Lower leg skin (tissue), 4 donors: ENCODE measurements at regions not wholly inside any gene's neighbourhood (a gene's known extent, or its start where the extent isn't known, plus 50 kb on each side); places are given as distances from the start of the nearest gene placed in this dataset.
"Not testable (repeated sequence)": the region's sequence is repeated elsewhere in the genome, so short reads cannot be mapped to it uniquely, and the experiment has no call there.

Source experiments
- DNase-seq, 2 donors: peaks; one replicate each; pipeline ENCODE4 v3.0.0-alpha.2; 2019; ENCODE audit warnings: low spot score in 2 of 2
- H3K4me3 ChIP-seq: fragments of 200-600 bp; sonication (generic); 2 replicates; pipeline ENCODE4 v1.5.1; 2017; ENCODE audit warnings: mild to moderate bottlenecking, low read depth; ENCODE audit not compliant: poor library complexity, severe bottlenecking
- CTCF ChIP-seq, 3 donors: fragments of 450-650 bp; IDR thresholded peaks; one replicate each; pipeline ENCODE4 v1.5.1; 2016; ENCODE audit warnings: antibody characterized with exemption in 3 of 3, mild to moderate bottlenecking in 3 of 3, moderate library complexity in 2 of 3
- POLR2A ChIP-seq, 2 donors: fragments of 450-650 bp; IDR thresholded peaks; one replicate each; pipeline ENCODE4 v1.6.1; 2016 to 2017; ENCODE audit warnings: antibody characterized with exemption in 2 of 2, mild to moderate bottlenecking in 1 of 2, moderate library complexity in 1 of 2
- WGBS, 2 donors: methylation state at CpG; one replicate each; pipeline ENCODE4 v1.1.5; 2018; 5-methylcytosine and 5-hydroxymethylcytosine counted together
- intact Hi-C: fragments of 100-400 bp; cut with DNase I; formaldehyde crosslinking; loops from one replicate; pipeline ENCODE4 v1.15.0; 2023; ENCODE audit warnings: low total_unique reads

GRCh38 chr2:132268977-132269523, 107.3 kb upstream of the ANKRD30BL start:
- TF ChIP-seq POLR2A (IDR thresholded peaks at IDR 0.05) (no peak), CTCF (IDR thresholded peaks at IDR 0.05) (no peak)
- peak in 1 of 2 donors; percentile 66 for DNase-seq
- no peak overlapping the region for H3K4me3 ChIP-seq
- 61 to 67% methylated on average over 19 of the region's 19 CpGs for WGBS, 2 donors
- intact Hi-C loops, result no loop called here

DNA sequence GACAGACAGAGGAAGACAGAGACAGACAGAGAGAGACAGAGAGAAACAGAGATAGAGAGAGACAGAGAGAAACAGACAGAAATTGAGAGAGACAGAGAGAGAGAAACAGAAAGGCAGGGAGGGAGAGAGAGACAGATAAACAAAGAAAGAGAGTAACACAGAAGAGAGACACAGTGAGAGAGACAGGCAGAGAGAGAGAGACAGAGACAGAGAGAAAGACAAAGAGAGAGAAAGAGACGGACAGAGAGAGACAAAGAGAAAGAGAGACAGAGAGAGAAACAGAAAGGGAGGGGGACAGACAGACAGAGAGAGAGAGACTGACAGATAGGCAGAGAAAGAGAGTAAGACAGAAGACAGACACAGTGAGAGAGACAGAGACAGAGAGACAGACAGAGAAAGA, 108.5 kb upstream of the ANKRD30BL start:
- H3K4me3 ChIP-seq, result no peak overlapping the region
- intact Hi-C loops, result no loop called here
- 60 to 79% methylated on average over 1 of the region's 1 CpG for WGBS, 2 donors
- DNase-seq, result no peak
- TF ChIP-seq CTCF (IDR thresholded peaks at IDR 0.05) (no peak), POLR2A (IDR thresholded peaks at IDR 0.05) (no peak)

- no peak for DNase-seq
- intact Hi-C loops, result no loop called here
- TF ChIP-seq POLR2A (IDR thresholded peaks at IDR 0.05) (no peak), CTCF (IDR thresholded peaks at IDR 0.05) (no peak)
- no peak overlapping the region for H3K4me3 ChIP-seq
Observed at GRCh38 chr2:132270981-132271546, 109.3 kb upstream of the ANKRD30BL start.

GRCh38 chr2:132271794-132272193, 110.0 kb upstream of the ANKRD30BL start:
- peak in 1 of 2 donors; percentile 60 for DNase-seq
- WGBS, 2 donors, result 92 to 93% methylated on average over 11 of the region's 11 CpGs
- intact Hi-C loops, H3K4me3 ChIP-seq: not testable (repeated sequence)

DNA sequence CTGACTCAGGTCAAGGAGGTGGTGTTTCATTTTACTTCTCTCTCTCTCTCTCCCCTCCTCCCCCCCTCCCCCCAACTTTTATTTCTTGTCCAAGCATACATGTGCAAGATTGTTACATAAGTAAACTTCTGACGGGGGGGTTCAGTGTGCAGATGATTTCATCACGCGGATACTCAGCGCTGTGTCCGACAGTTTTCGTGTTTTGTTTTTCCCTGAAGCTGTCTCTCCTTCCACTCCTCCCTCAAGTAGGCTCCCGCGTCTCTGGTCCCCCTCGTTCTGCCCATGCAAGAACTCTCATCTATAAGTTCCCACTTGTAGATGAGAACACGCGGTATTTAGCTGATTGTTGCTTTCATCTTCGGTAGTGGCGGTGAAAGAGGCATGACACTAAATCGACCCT, 111.0 kb upstream of the ANKRD30BL start:
- 89% methylated on average over 14 of the region's 14 CpGs for WGBS, 2 donors
- intact Hi-C loops, result no loop called here
- peak in 1 of 2 donors; percentile 69 for DNase-seq
- no peak overlapping the region for H3K4me3 ChIP-seq
- TF ChIP-seq POLR2A (IDR thresholded peaks at IDR 0.05), result no peak
- no peak for TF ChIP-seq CTCF (IDR thresholded peaks at IDR 0.05)

GRCh38 chr2:132273585-132273984, 111.8 kb upstream of the ANKRD30BL start:
- peak in 1 of 2 donors; percentile 67 for DNase-seq
- intact Hi-C loops, H3K4me3 ChIP-seq: not testable (repeated sequence)
- 93 to 96% methylated on average over 23 of the region's 23 CpGs for WGBS, 2 donors

DNA sequence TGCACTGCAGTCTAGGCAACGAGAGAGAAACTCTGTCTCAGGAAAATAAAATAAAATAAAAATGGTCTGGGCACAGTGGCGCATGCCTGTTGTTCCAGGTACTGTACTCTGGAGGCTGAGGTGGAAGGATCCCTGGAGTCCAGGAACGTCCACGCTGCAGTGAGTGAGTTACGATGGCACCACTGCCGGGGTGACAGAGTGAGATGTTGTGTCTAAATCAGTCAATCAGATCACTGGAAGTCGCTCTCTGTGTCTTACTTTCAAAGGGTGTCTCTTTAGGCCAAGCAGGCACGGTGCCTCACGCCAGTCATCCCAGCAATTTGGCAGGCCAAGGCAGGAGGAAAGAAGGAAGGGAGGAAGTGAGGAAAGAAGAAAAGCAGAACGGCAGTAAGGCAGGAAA, 112.2 kb upstream of the ANKRD30BL start:
- TF ChIP-seq POLR2A (IDR thresholded peaks at IDR 0.05) (no peak), CTCF (IDR thresholded peaks at IDR 0.05) (no peak)
- DNase-seq, result no peak
- no peak overlapping the region for H3K4me3 ChIP-seq
- intact Hi-C loops, result no loop called here
- 85 to 89% methylated on average over 10 of the region's 10 CpGs for WGBS, 2 donors
